IMR-90 (cell line): ENCODE measurements at regions not wholly inside any gene's neighbourhood (a gene's known extent, or its start where the extent isn't known, plus 50 kb on each side); places are given as distances from the start of the nearest gene placed in this dataset.

Experiments used
- ATAC-seq: fragments of 200-7000 bp; cut with Tn5 transposase; 2 replicates; pipeline ENCODE4 v1.9.1; 2020; ENCODE audit warnings: low read depth, mild to moderate bottlenecking, moderate library complexity
- BruUV-seq: library from RNA; stranded (reverse); fragments of 400-500 nt; replicated peaks from 2 replicates; lab custom pipeline; 2021; lab: Mats Ljungman, UMichigan
- CTCF ChIA-PET: fragments of 300-600 bp; formaldehyde crosslinking; extraction: SDS; loops from one replicate; lab custom pipeline; 2021; ENCODE audit warnings: antibody characterized with exemption; lab: Yijun Ruan, JAX
- POLR2A ChIA-PET: fragments of 300-600 bp; sonication (Branson Sonifier 250); formaldehyde crosslinking; loops from one replicate; lab custom pipeline; 2022; ENCODE audit warnings: antibody characterized with exemption; ENCODE audit not compliant: unreplicated experiment; lab: Charles Lee
- DNase-seq: peaks from one replicate; pipeline ENCODE4 v3.0.0; 2013
- H2AFZ ChIP-seq: replicated peaks from 2 replicates; pipeline ENCODE3; 2013; ENCODE audit warnings: low read length, mild to moderate bottlenecking; ENCODE audit not compliant: poor library complexity
- H2AK5ac ChIP-seq: 2 replicates; pipeline ENCODE4 v1.6.1; 2013; ENCODE audit warnings: low read depth, low read length, inconsistent platforms
- H2AK9ac ChIP-seq: replicated peaks from 2 replicates; pipeline ENCODE3; 2013; ENCODE audit warnings: mild to moderate bottlenecking, low read depth, low read length, moderate library complexity; ENCODE audit not compliant: poor library complexity
- H2BK120ac ChIP-seq: 2 replicates; pipeline ENCODE4 v1.6.1; 2013; ENCODE audit warnings: low read depth, low read length, inconsistent platforms
- H2BK15ac ChIP-seq: 3 replicates; pipeline ENCODE4 v1.6.1; 2013; ENCODE audit warnings: low read depth, low read length, inconsistent platforms
- H2BK20ac ChIP-seq: 2 replicates; pipeline ENCODE4 v1.6.1; 2013; ENCODE audit warnings: low read depth, mild to moderate bottlenecking, inconsistent platforms, low read length, moderate library complexity
- H2BK5ac ChIP-seq: 2 replicates; pipeline ENCODE4 v1.6.1; 2013; ENCODE audit warnings: mild to moderate bottlenecking, low read depth, low read length, inconsistent platforms; ENCODE audit not compliant: poor library complexity, severe bottlenecking
- H3K14ac ChIP-seq: replicated peaks from 2 replicates; pipeline ENCODE4 v1.6.1; 2013; ENCODE audit warnings: low read depth, low read length, inconsistent platforms
- H3K18ac ChIP-seq: 2 replicates; pipeline ENCODE4 v1.6.1; 2013; ENCODE audit warnings: low read depth, low read length, control low read depth
- H3K23ac ChIP-seq: 2 replicates; pipeline ENCODE4 v1.6.1; 2013; ENCODE audit warnings: low read depth, low read length, inconsistent platforms
- H3K27ac ChIP-seq: 2 replicates; pipeline ENCODE4 v1.5.1; 2013; ENCODE audit warnings: mild to moderate bottlenecking, control low read depth, low read length; ENCODE audit not compliant: insufficient read depth
- H3K27me3 ChIP-seq: 2 replicates; pipeline ENCODE4 v1.6.1; 2013; ENCODE audit warnings: low read length; ENCODE audit not compliant: control insufficient read depth, insufficient read depth
- H3K36me3 ChIP-seq: 2 replicates; pipeline ENCODE4 v1.6.1; 2013; ENCODE audit warnings: low read length, mixed read lengths; ENCODE audit not compliant: control insufficient read depth, insufficient read depth
- H3K4ac ChIP-seq: 2 replicates; pipeline ENCODE4 v1.6.1; 2013; ENCODE audit warnings: low read depth, low read length, inconsistent platforms
- H3K4me1 ChIP-seq: 2 replicates; pipeline ENCODE4 v1.6.1; 2013; ENCODE audit warnings: low read length, mixed read lengths; ENCODE audit not compliant: control insufficient read depth, insufficient read depth
- H3K4me2 ChIP-seq: 2 replicates; pipeline ENCODE4 v1.6.1; 2013; ENCODE audit warnings: low read depth, mild to moderate bottlenecking, control low read depth, low read length, moderate library complexity
- H3K4me3 ChIP-seq: 2 replicates; pipeline ENCODE4 v1.5.1; 2013; ENCODE audit warnings: low read depth, mild to moderate bottlenecking, control low read depth, low read length, moderate library complexity; ENCODE audit not compliant: insufficient read depth
- H3K56ac ChIP-seq: 2 replicates; pipeline ENCODE4 v1.6.1; 2013; ENCODE audit warnings: low read length, inconsistent platforms; ENCODE audit not compliant: insufficient read depth; ENCODE audit errors: extremely low read depth
- H3K79me1 ChIP-seq, 2 experiments: 2 replicates each; pipeline ENCODE4 v1.6.1; 2013; ENCODE audit warnings: low read length in 2 of 2, inconsistent platforms in 1 of 2, low read depth in 1 of 2
- H3K9ac ChIP-seq: 2 replicates; pipeline ENCODE4 v1.6.1; 2013; ENCODE audit warnings: low read depth, low read length, control low read depth
- H3K9me1 ChIP-seq: 2 replicates; pipeline ENCODE4 v1.6.1; 2013; ENCODE audit warnings: low read length, inconsistent platforms; ENCODE audit not compliant: insufficient read depth
- H3K9me3 ChIP-seq: 2 replicates; pipeline ENCODE4 v1.6.1; 2013; ENCODE audit warnings: low read length; ENCODE audit not compliant: control insufficient read depth, insufficient read depth
- H4K20me1 ChIP-seq: 2 replicates; pipeline ENCODE4 v1.6.1; 2013; ENCODE audit warnings: low read length, inconsistent platforms; ENCODE audit not compliant: insufficient read depth
- H4K5ac ChIP-seq: 2 replicates; pipeline ENCODE4 v1.6.1; 2013; ENCODE audit warnings: mild to moderate bottlenecking, low read depth, low read length, control low read depth
- H4K8ac ChIP-seq, 2 experiments: 2 replicates each; pipeline ENCODE4 v1.6.1; 2013; ENCODE audit warnings: low read depth in 2 of 2, low read length in 2 of 2, control low read depth in 1 of 2, inconsistent platforms in 1 of 2
- H4K91ac ChIP-seq: 2 replicates; pipeline ENCODE4 v1.6.1; 2013; ENCODE audit warnings: low read depth, low read length, inconsistent platforms; ENCODE audit not compliant: insufficient read depth
- CEBPB ChIP-seq: IDR thresholded peaks from 2 replicates; pipeline ENCODE4 v1.6.1; 2012; ENCODE audit warnings: low read depth, low read length, improper control_type of control experiment
- CTCF ChIP-seq: conservative IDR thresholded peaks from 2 replicates; pipeline ENCODE4 v1.5.1; 2012; ENCODE audit warnings: mild to moderate bottlenecking, low read depth, low read length, improper control_type of control experiment
- ELK1 ChIP-seq: fragments of 150-350 bp; IDR thresholded peaks from 2 replicates; pipeline ENCODE4 v1.6.1; 2016; ENCODE audit warnings: low read depth, mild to moderate bottlenecking, low read length, moderate library complexity, borderline replicate concordance
- MAFK ChIP-seq: IDR thresholded peaks from 2 replicates; pipeline ENCODE4 v1.6.1; 2012; ENCODE audit warnings: low read depth, low read length, improper control_type of control experiment
- MAZ ChIP-seq: IDR thresholded peaks from 2 replicates; pipeline ENCODE4 v1.6.1; 2012; ENCODE audit warnings: low read depth, mild to moderate bottlenecking, low read length, improper control_type of control experiment, moderate library complexity, borderline replicate concordance
- MXI1 ChIP-seq: IDR thresholded peaks from 2 replicates; pipeline ENCODE4 v1.6.1; 2012; ENCODE audit warnings: low read depth, mild to moderate bottlenecking, low read length, moderate library complexity, borderline replicate concordance
- POLR2A ChIP-seq: IDR thresholded peaks from 2 replicates; pipeline ENCODE4 v1.6.1; 2012; ENCODE audit warnings: mild to moderate bottlenecking, low read depth, low read length
- RCOR1 ChIP-seq: IDR thresholded peaks from 2 replicates; pipeline ENCODE4 v1.6.1; 2012; ENCODE audit warnings: mild to moderate bottlenecking, low read length, improper control_type of control experiment; ENCODE audit not compliant: insufficient replicate concordance
- RFX5 ChIP-seq: IDR thresholded peaks from 2 replicates; pipeline ENCODE4 v1.8.0; 2012; ENCODE audit warnings: low read depth, mild to moderate bottlenecking, low read length, moderate library complexity
- SMC3 ChIP-seq: fragments of 150-350 bp; IDR thresholded peaks from 2 replicates; pipeline ENCODE4 v1.6.1; 2016; ENCODE audit warnings: low read depth, mild to moderate bottlenecking, antibody characterized with exemption, low read length, moderate library complexity
- WGBS, 2 experiments: methylation state at CpG; one replicate each; pipeline versions ENCODE4 v1.1.5 to v1.1.7; 2013; ENCODE audit warnings: missing lambda C conversion rate in 2 of 2; ENCODE audit not compliant: insufficient read length in 1 of 2; ENCODE audit errors: extremely low coverage in 2 of 2; 5-methylcytosine and 5-hydroxymethylcytosine counted together
- dilution Hi-C: fragments of 300-500 bp; cut with HindIII; formaldehyde crosslinking; loops from one replicate; pipeline ENCODE4 v1.14.3; 2018; ENCODE audit warnings: low sequenced_read_pairs; ENCODE audit not compliant: unreplicated experiment
- in situ Hi-C: fragments of 300-500 bp; cut with MboI; formaldehyde crosslinking; loops from 3 replicates; pipeline ENCODE4 v1.14.3; 2019; ENCODE audit warnings: low sequenced_read_pairs, inconsistent platforms, mixed read lengths
- intact Hi-C: fragments of 100-400 bp; cut with micrococcal nuclease; formaldehyde crosslinking; loops from 2 replicates; pipeline ENCODE4 v1.10.0; 2022

- ChIA-PET POLR2A (no interaction called here), CTCF (no interaction called here)
- H2AK9ac ChIP-seq = no peak overlapping the region
- WGBS, 2 experiments = 90% methylated on average over 2 of the region's 3 CpGs; no CpG with 5 or more reads in 1 of the 2 experiments
- no peak overlapping the region for H3K4me3 ChIP-seq
- intact Hi-C loops (no loop called here), in situ Hi-C loops (no loop called here), dilution Hi-C loops (no loop called here)
- H3K9ac ChIP-seq = no peak overlapping the region
- BruUV-seq = no TSS peak
- H3K23ac ChIP-seq = no peak overlapping the region
- H2BK5ac ChIP-seq = no peak overlapping the region
- no peaks in the 10 kb centered on the region; the same call in 1 of the 2 replicates for H3K9me3 ChIP-seq
- H3K14ac ChIP-seq = no peak overlapping the region
- no peak overlapping the region for H2AFZ ChIP-seq
- H4K8ac ChIP-seq = no peak overlapping the region
- H3K56ac ChIP-seq = no peak overlapping the region
- peaks cover 4% of the 10 kb centered on the region; the same call in 1 of the 2 replicates for H3K4me1 ChIP-seq
- no peaks in the 10 kb centered on the region for H3K9me1 ChIP-seq
- H4K5ac ChIP-seq = no peak overlapping the region
- ATAC-seq (no peak), DNase-seq (no peak)
- H2AK5ac ChIP-seq = no peak overlapping the region
- H3K4me2 ChIP-seq = no peak overlapping the region
- no peaks in the 10 kb centered on the region for H3K36me3 ChIP-seq
- no peaks in the 10 kb centered on the region for H4K20me1 ChIP-seq
- H4K91ac ChIP-seq = no peak overlapping the region
- H3K79me1 ChIP-seq = no peaks in the 10 kb centered on the region
- no peak for TF ChIP-seq RCOR1
- TF ChIP-seq POLR2A = no peak
- no peak for TF ChIP-seq ELK1
- no peak for TF ChIP-seq MAZ
- TF ChIP-seq RFX5 = no peak
- TF ChIP-seq MAFK = no peak
- TF ChIP-seq CEBPB = no peak
- no peak for TF ChIP-seq CTCF
- TF ChIP-seq MXI1 = no peak
- TF ChIP-seq SMC3 = no peak
- no peaks in the 10 kb centered on the region for H3K27me3 ChIP-seq
- H3K4ac ChIP-seq = no peak overlapping the region
- H2BK20ac ChIP-seq = no peak overlapping the region
- no peak overlapping the region for H2BK120ac ChIP-seq
- H2BK15ac ChIP-seq = no peak overlapping the region
- no peak overlapping the region for H3K27ac ChIP-seq
- H3K18ac ChIP-seq = no peak overlapping the region
Measured at GRCh38 chr6:130514712-130515111, 148.9 kb downstream of the TMEM200A start.
